Tibial nerve (tissue), 4 donors: ENCODE measurements at regions not wholly inside any gene's neighbourhood (a gene's known extent, or its start where the extent isn't known, plus 50 kb on each side); places are given as distances from the start of the nearest gene placed in this dataset.
"Not testable (repeated sequence)": the region's sequence is repeated elsewhere in the genome, so short reads cannot be mapped to it uniquely, and the experiment has no call there.

Source experiments
- DNase-seq, 2 donors: peaks; one replicate each; pipeline ENCODE4 v3.0.0-alpha.2; 2019; ENCODE audit warnings: low spot score in 2 of 2
- H3K27ac ChIP-seq, 4 donors: fragments of 200-600 bp; sonication (generic) in 3 of 4; one replicate each; pipeline ENCODE4 v1.5.1; 2017 to 2019; ENCODE audit warnings: mild to moderate bottlenecking in 1 of 4
- H3K27me3 ChIP-seq, 2 donors: fragments of 200-600 bp; sonication (generic) in 1 of 2; one replicate each; pipeline versions ENCODE4 v1.5.1 to v1.6.0; 2017 to 2019
- H3K36me3 ChIP-seq, 3 donors: fragments of 200-600 bp; sonication (generic); one replicate each; pipeline ENCODE4 v1.5.1; 2018 to 2019
- H3K4me1 ChIP-seq, 4 donors: fragments of 200-600 bp; sonication (generic) in 3 of 4; one replicate each; pipeline ENCODE4 v1.5.1; 2017 to 2019
- H3K4me3 ChIP-seq, 4 donors: fragments of 200-600 bp; sonication (generic) in 3 of 4; one replicate each; pipeline ENCODE4 v1.5.1; 2017 to 2019; ENCODE audit warnings: mild to moderate bottlenecking in 1 of 4, moderate library complexity in 1 of 4
- H3K9me3 ChIP-seq, 4 donors: fragments of 200-600 bp; sonication (generic) in 3 of 4; one replicate each; pipeline ENCODE4 v1.5.1; 2017 to 2019
- CTCF ChIP-seq, 5 experiments: fragments of 200-600 bp in 3 of 5; fragments of 450-650 bp in 2 of 5; sonication (generic) in 3 of 5; IDR thresholded peaks; one replicate each; pipeline ENCODE4 v1.5.1; 2016 to 2019; ENCODE audit warnings: antibody characterized with exemption in 5 of 5, mild to moderate bottlenecking in 3 of 5, moderate library complexity in 2 of 5
- EP300 ChIP-seq, 2 donors: sonication (generic); formaldehyde crosslinking; IDR thresholded peaks; one replicate each; pipeline ENCODE4 v1.6.1; 2017; ENCODE audit warnings: antibody characterized with exemption in 2 of 2, mild to moderate bottlenecking in 1 of 2
- POLR2A ChIP-seq, 2 donors: fragments of 450-650 bp; IDR thresholded peaks; one replicate each; pipeline ENCODE4 v1.6.1; 2017; ENCODE audit warnings: antibody characterized with exemption in 2 of 2, mild to moderate bottlenecking in 2 of 2, moderate library complexity in 2 of 2
- WGBS, 2 donors: methylation state at CpG; one replicate each; pipeline ENCODE4 v1.1.5; 2018; 5-methylcytosine and 5-hydroxymethylcytosine counted together

GRCh38 chr20:5469111-5469510 is 141.7 kb downstream of the GPCPD1 start:
- 61 to 63% methylated on average over 3 of the region's 3 CpGs for WGBS, 2 donors
- no peaks in the 10 kb centered on the region for H3K4me1 ChIP-seq
- TF ChIP-seq EP300 (IDR thresholded peaks at IDR 0.05), result no peak
- no peak for TF ChIP-seq POLR2A (IDR thresholded peaks at IDR 0.05)
- TF ChIP-seq CTCF (IDR thresholded peaks at IDR 0.05), result no peak
- no peaks in the 10 kb centered on the region for H3K9me3 ChIP-seq
- H3K27ac ChIP-seq, result no peak overlapping the region
- H3K36me3 ChIP-seq, result no peaks in the 10 kb centered on the region
- H3K27me3 ChIP-seq, result no peaks in the 10 kb centered on the region
- no peak overlapping the region for H3K4me3 ChIP-seq
- no peak for DNase-seq

GRCh38 chr20:5467086-5467485 is 143.7 kb downstream of the GPCPD1 start:
- no peaks in the 10 kb centered on the region for H3K27me3 ChIP-seq
- DNase-seq, result no peak
- no peaks in the 10 kb centered on the region for H3K4me1 ChIP-seq
- 60 to 76% methylated on average over 3 of the region's 3 CpGs for WGBS, 2 donors
- H3K4me3 ChIP-seq, result no peak overlapping the region
- no peak overlapping the region for H3K27ac ChIP-seq
- H3K9me3 ChIP-seq, result no peaks in the 10 kb centered on the region
- TF ChIP-seq POLR2A (IDR thresholded peaks at IDR 0.05) (no peak), EP300 (IDR thresholded peaks at IDR 0.05) (no peak), CTCF (IDR thresholded peaks at IDR 0.05) (no peak)
- no peaks in the 10 kb centered on the region for H3K36me3 ChIP-seq

- 77 to 88% methylated on average over 5 of the region's 5 CpGs for WGBS, 2 donors
- no peak for TF ChIP-seq POLR2A (IDR thresholded peaks at IDR 0.05)
- TF ChIP-seq EP300 (IDR thresholded peaks at IDR 0.05), result no peak
- TF ChIP-seq CTCF (IDR thresholded peaks at IDR 0.05), result no peak
Observed at GRCh38 chr20:5465604-5465927, 145.2 kb downstream of the GPCPD1 start.

GRCh38 chr20:5464901-5465603 is 145.8 kb downstream of the GPCPD1 start:
- no peaks in the 10 kb centered on the region for H3K27me3 ChIP-seq
- H3K27ac ChIP-seq, result no peak overlapping the region
- H3K4me1 ChIP-seq, result no peaks in the 10 kb centered on the region
- TF ChIP-seq POLR2A (IDR thresholded peaks at IDR 0.05) (no peak), EP300 (IDR thresholded peaks at IDR 0.05) (no peak), CTCF (IDR thresholded peaks at IDR 0.05) (no peak)
- H3K4me3 ChIP-seq, result no peak overlapping the region
- H3K9me3 ChIP-seq, result no peaks in the 10 kb centered on the region
- DNase-seq, result no peak
- no peaks in the 10 kb centered on the region for H3K36me3 ChIP-seq
- 69 to 71% methylated on average over 17 to 23 of the region's 23 CpGs for WGBS, 2 donors

More at GRCh38 chr20:5465604-5465927, 145.2 kb downstream of the GPCPD1 start:
- Histone ChIP-seq H3K27ac (no peak overlapping the region), H3K4me1 (no peaks in the 10 kb centered on the region), H3K4me3 (no peak overlapping the region), H3K36me3 (no peaks in the 10 kb centered on the region), H3K9me3 (no peaks in the 10 kb centered on the region), H3K27me3 (no peaks in the 10 kb centered on the region)
- DNase-seq, result no peak

- no peak for DNase-seq
- TF ChIP-seq EP300 (IDR thresholded peaks at IDR 0.05) (no peak), CTCF (IDR thresholded peaks at IDR 0.05) (no peak), POLR2A (IDR thresholded peaks at IDR 0.05) (no peak)
- no peaks in the 10 kb centered on the region for H3K4me1 ChIP-seq
- no peaks in the 10 kb centered on the region for H3K27me3 ChIP-seq
- WGBS, 2 donors, result 57 to 65% methylated on average over 8 of the region's 8 CpGs
- no peaks in the 10 kb centered on the region for H3K36me3 ChIP-seq
- no peak overlapping the region for H3K27ac ChIP-seq
- H3K4me3 ChIP-seq, result no peak overlapping the region
- peaks cover 0 to 13% (median 0%) of the 10 kb centered on the region in 4 donors for H3K9me3 ChIP-seq
Observed at GRCh38 chr20:5463007-5463686, 146.4 kb upstream of the PROKR2 start.

GRCh38 chr20:5453745-5454144 is 137.0 kb upstream of the PROKR2 start:
- not testable (repeated sequence) for H3K27ac ChIP-seq, DNase-seq, H3K27me3 ChIP-seq, H3K4me1 ChIP-seq, H3K4me3 ChIP-seq, H3K36me3 ChIP-seq
- peaks cover 0 to 14% (median 0%) of the 10 kb centered on the region in 4 donors for H3K9me3 ChIP-seq
- 13 to 36% methylated on average over 7 of the region's 7 CpGs for WGBS, 2 donors

GRCh38 chr20:5453316-5453715 is 136.6 kb upstream of the PROKR2 start:
- not testable (repeated sequence) for H3K9me3 ChIP-seq, H3K27ac ChIP-seq, H3K4me3 ChIP-seq, H3K4me1 ChIP-seq, DNase-seq, H3K36me3 ChIP-seq, H3K27me3 ChIP-seq
- 95 to 97% methylated on average over 18 to 19 of the region's 38 CpGs for WGBS, 2 donors

GRCh38 chr20:5452691-5453090 is 135.9 kb upstream of the PROKR2 start:
- H3K27ac ChIP-seq, H3K4me3 ChIP-seq, DNase-seq, H3K36me3 ChIP-seq, H3K4me1 ChIP-seq, H3K9me3 ChIP-seq, H3K27me3 ChIP-seq: not testable (repeated sequence)
- WGBS, 2 donors, result 96 to 98% methylated on average over 9 to 11 of the region's 30 CpGs
